KMS-11 (cell line): ENCODE measurements at regions not wholly inside any gene's neighbourhood (a gene's known extent, or its start where the extent isn't known, plus 50 kb on each side); places are given as distances from the start of the nearest gene placed in this dataset.

Experiments used
- H2AFZ ChIP-seq: fragments of 200-600 bp; sonication (generic); 2 replicates; pipeline ENCODE4 v1.6.1; 2016; ENCODE audit warnings: antibody characterized with exemption, mixed run types, low read depth
- H3K27ac ChIP-seq: fragments of 200-600 bp; sonication (generic); 2 replicates; pipeline ENCODE4 v1.6.1; 2016; ENCODE audit warnings: mild to moderate bottlenecking, mixed run types
- H3K27me3 ChIP-seq: fragments of 200-600 bp; sonication (generic); 2 replicates; pipeline ENCODE4 v1.6.1; 2017; ENCODE audit warnings: mild to moderate bottlenecking, low read depth, mixed run types, moderate library complexity; ENCODE audit not compliant: insufficient read depth
- H3K36me3 ChIP-seq: fragments of 200-600 bp; sonication (generic); 2 replicates; pipeline ENCODE4 v1.6.1; 2017; ENCODE audit warnings: mild to moderate bottlenecking, mixed run types; ENCODE audit not compliant: insufficient read depth
- H3K4me1 ChIP-seq: fragments of 200-600 bp; sonication (generic); 2 replicates; pipeline ENCODE4 v1.6.1; 2016; ENCODE audit warnings: mild to moderate bottlenecking, low read depth, mixed run types; ENCODE audit not compliant: poor library complexity, severe bottlenecking
- H3K4me2 ChIP-seq: fragments of 200-600 bp; sonication (generic); 2 replicates; pipeline ENCODE4 v1.7.0; 2016; ENCODE audit warnings: mild to moderate bottlenecking, mixed run types
- H3K4me3 ChIP-seq: fragments of 200-600 bp; sonication (generic); IDR thresholded peaks from 2 replicates; pipeline ENCODE4 v1.6.1; 2017; ENCODE audit warnings: low read depth, low read length, mixed read lengths; ENCODE audit not compliant: insufficient read depth
- H3K79me2 ChIP-seq: fragments of 200-600 bp; sonication (generic); 2 replicates; pipeline ENCODE4 v1.6.1; 2016; ENCODE audit warnings: low read depth, mixed run types; ENCODE audit not compliant: insufficient read depth
- H3K9ac ChIP-seq: fragments of 200-600 bp; sonication (generic); 2 replicates; pipeline ENCODE4 v1.6.1; 2016; ENCODE audit warnings: mild to moderate bottlenecking, mixed run types
- H4K20me1 ChIP-seq: fragments of 200-600 bp; sonication (generic); 2 replicates; pipeline ENCODE4 v1.6.1; 2016; ENCODE audit warnings: mild to moderate bottlenecking, mixed run types; ENCODE audit not compliant: insufficient read depth
- TF ChIP-seq, protein P1 (sequence below): fragments of 200-600 bp; sonication (generic); conservative IDR thresholded peaks from 2 replicates; pipeline ENCODE4 v1.6.1; 2017; ENCODE audit warnings: low read depth, mild to moderate bottlenecking, antibody characterized with exemption, low read length, moderate library complexity, mixed read lengths

DNA sequence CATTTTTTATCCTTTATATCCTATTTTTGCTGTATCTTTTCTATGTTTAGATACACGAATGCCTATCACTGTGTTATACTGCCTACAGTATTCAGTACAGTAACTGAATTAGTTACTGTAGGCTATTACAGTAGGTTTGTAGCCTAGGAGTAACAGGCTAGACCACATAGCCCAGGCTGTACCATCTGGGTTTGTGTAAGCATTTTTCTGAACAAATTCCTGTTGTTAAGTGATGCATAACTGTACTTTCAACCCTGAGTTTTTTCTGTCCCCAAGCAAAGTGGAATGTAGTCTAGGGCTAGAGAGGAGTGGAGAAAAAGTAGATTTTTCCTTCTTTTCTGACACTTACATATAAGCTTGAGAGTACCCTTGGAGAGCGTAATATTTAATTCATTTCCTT is 282.1 kb downstream of the HS3ST3B1 start:
- Histone ChIP-seq H3K27me3 (no peaks in the 10 kb centered on the region), H3K79me2 (no peaks in the 10 kb centered on the region), H2AFZ (no peak overlapping the region), H4K20me1 (no peaks in the 10 kb centered on the region), H3K27ac (no peak overlapping the region), H3K36me3 (no peaks in the 10 kb centered on the region), H3K9ac (no peak overlapping the region), H3K4me1 (no peaks in the 10 kb centered on the region), H3K4me3 (no peak overlapping the region), H3K4me2 (no peak overlapping the region)
- TF ChIP-seq, protein P1, sequence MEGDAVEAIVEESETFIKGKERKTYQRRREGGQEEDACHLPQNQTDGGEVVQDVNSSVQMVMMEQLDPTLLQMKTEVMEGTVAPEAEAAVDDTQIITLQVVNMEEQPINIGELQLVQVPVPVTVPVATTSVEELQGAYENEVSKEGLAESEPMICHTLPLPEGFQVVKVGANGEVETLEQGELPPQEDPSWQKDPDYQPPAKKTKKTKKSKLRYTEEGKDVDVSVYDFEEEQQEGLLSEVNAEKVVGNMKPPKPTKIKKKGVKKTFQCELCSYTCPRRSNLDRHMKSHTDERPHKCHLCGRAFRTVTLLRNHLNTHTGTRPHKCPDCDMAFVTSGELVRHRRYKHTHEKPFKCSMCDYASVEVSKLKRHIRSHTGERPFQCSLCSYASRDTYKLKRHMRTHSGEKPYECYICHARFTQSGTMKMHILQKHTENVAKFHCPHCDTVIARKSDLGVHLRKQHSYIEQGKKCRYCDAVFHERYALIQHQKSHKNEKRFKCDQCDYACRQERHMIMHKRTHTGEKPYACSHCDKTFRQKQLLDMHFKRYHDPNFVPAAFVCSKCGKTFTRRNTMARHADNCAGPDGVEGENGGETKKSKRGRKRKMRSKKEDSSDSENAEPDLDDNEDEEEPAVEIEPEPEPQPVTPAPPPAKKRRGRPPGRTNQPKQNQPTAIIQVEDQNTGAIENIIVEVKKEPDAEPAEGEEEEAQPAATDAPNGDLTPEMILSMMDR, result no peak

GRCh38 chr17:14581186-14581830 is 280.4 kb downstream of the HS3ST3B1 start:
- no peaks in the 10 kb centered on the region for H3K79me2 ChIP-seq
- TF ChIP-seq, protein P1, result no peak

DNA sequence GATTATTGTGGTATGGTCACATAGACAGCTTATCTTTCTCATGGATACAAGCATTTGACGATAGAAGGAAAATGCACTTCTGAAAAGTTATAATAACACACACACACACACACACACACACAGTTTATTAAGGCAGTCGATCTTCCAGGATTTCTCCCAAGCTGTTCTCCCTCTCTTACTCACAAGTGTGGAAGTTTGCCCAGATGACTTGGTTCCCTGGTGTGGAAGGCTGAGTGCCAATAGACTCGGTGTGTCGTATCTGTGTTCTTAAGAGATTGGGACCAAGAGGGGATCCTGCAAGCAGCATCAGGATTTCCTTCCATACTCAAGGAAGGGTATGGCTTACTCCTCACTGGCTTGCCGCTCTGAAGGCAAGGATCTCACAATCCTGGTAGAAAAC is 279.6 kb downstream of the HS3ST3B1 start:
- no peaks in the 10 kb centered on the region for H4K20me1 ChIP-seq
- no peaks in the 10 kb centered on the region for H3K4me1 ChIP-seq
- H3K27me3 ChIP-seq, result no peaks in the 10 kb centered on the region
- H3K9ac ChIP-seq, result no peak overlapping the region
- no peak overlapping the region for H2AFZ ChIP-seq
- no peak overlapping the region for H3K27ac ChIP-seq
- TF ChIP-seq, protein P1, result no peak
- no peaks in the 10 kb centered on the region for H3K79me2 ChIP-seq
- H3K36me3 ChIP-seq, result no peaks in the 10 kb centered on the region
- no peak overlapping the region for H3K4me3 ChIP-seq
- no peak overlapping the region for H3K4me2 ChIP-seq

More at GRCh38 chr17:14581186-14581830, 280.4 kb downstream of the HS3ST3B1 start:
- Histone ChIP-seq H3K9ac (no peak overlapping the region), H2AFZ (no peak overlapping the region), H3K4me3 (no peak overlapping the region), H3K27me3 (no peaks in the 10 kb centered on the region), H4K20me1 (no peaks in the 10 kb centered on the region), H3K27ac (no peak overlapping the region), H3K36me3 (no peaks in the 10 kb centered on the region), H3K4me2 (no peak overlapping the region), H3K4me1 (no peaks in the 10 kb centered on the region)

- H3K27me3 ChIP-seq, result no peaks in the 10 kb centered on the region
- no peak overlapping the region for H3K9ac ChIP-seq
- no peaks in the 10 kb centered on the region for H4K20me1 ChIP-seq
- H3K4me1 ChIP-seq, result no peaks in the 10 kb centered on the region
- no peak overlapping the region for H3K4me2 ChIP-seq
- no peaks in the 10 kb centered on the region for H3K36me3 ChIP-seq
- H3K27ac ChIP-seq, result no peak overlapping the region
- no peak overlapping the region for H3K4me3 ChIP-seq
- no peak overlapping the region for H2AFZ ChIP-seq
- no peaks in the 10 kb centered on the region for H3K79me2 ChIP-seq
- TF ChIP-seq, protein P1, result no peak
These were observed 278.8 kb downstream of the HS3ST3B1 start for GRCh38 chr17:14579716-14580115.
